Loucy (cell line): ENCODE measurements at regions not wholly inside any gene's neighbourhood (a gene's known extent, or its start where the extent isn't known, plus 50 kb on each side); places are given as distances from the start of the nearest gene placed in this dataset.

Experiments used
- H2AFZ ChIP-seq: fragments of 200-600 bp; sonication (generic); 2 replicates; pipeline ENCODE4 v1.6.0; 2016; ENCODE audit warnings: antibody characterized with exemption, mild to moderate bottlenecking, low read length, moderate library complexity
- H3F3A ChIP-seq: fragments of 200-600 bp; 2 replicates; pipeline ENCODE4 v1.6.0; 2016; ENCODE audit warnings: antibody characterized with exemption, low read depth, mild to moderate bottlenecking
- H3K27me3 ChIP-seq: fragments of 200-600 bp; sonication (generic); 2 replicates; pipeline ENCODE4 v1.6.1; 2014; ENCODE audit warnings: low read length, mild to moderate bottlenecking; ENCODE audit not compliant: insufficient read depth, poor library complexity, severe bottlenecking
- H3K36me3 ChIP-seq: fragments of 200-600 bp; sonication (generic); 2 replicates; pipeline ENCODE4 v1.6.1; 2016; ENCODE audit warnings: low read length; ENCODE audit not compliant: insufficient read depth
- H3K4me1 ChIP-seq: fragments of 200-600 bp; sonication (generic); 2 replicates; pipeline ENCODE4 v1.5.1; 2014; ENCODE audit warnings: low read length, mild to moderate bottlenecking; ENCODE audit not compliant: insufficient read depth, poor library complexity, severe bottlenecking
- H3K4me2 ChIP-seq: fragments of 200-600 bp; sonication (generic); 2 replicates; pipeline ENCODE4 v1.6.0; 2014; ENCODE audit warnings: antibody characterized with exemption, low read length, low read depth, mild to moderate bottlenecking; ENCODE audit not compliant: poor library complexity, severe bottlenecking
- H3K4me3 ChIP-seq: fragments of 200-600 bp; sonication (generic); 2 replicates; pipeline ENCODE4 v1.5.1; 2014; ENCODE audit warnings: low read length, mild to moderate bottlenecking, mixed read lengths; ENCODE audit not compliant: poor library complexity, severe bottlenecking
- H3K79me2 ChIP-seq: fragments of 200-600 bp; sonication (generic); 2 replicates; pipeline ENCODE4 v1.6.1; 2014; ENCODE audit warnings: low read length; ENCODE audit not compliant: insufficient read depth
- H3K9ac ChIP-seq: fragments of 200-600 bp; sonication (generic); 2 replicates; pipeline ENCODE4 v1.6.0; 2014; ENCODE audit warnings: mild to moderate bottlenecking, low read depth, low read length, moderate library complexity; ENCODE audit not compliant: poor library complexity, severe bottlenecking
- H3K9me2 ChIP-seq: fragments of 200-600 bp; sonication (generic); replicated peaks from 2 replicates; pipeline ENCODE4 v1.6.1; 2016; ENCODE audit warnings: low read depth, low read length, mixed read lengths
- H3K9me3 ChIP-seq: fragments of 200-600 bp; sonication (generic); 2 replicates; pipeline ENCODE4 v1.6.1; 2014; ENCODE audit warnings: mild to moderate bottlenecking, antibody characterized with exemption, low read length, low read depth; ENCODE audit not compliant: insufficient read depth
- H4K20me1 ChIP-seq: fragments of 200-600 bp; sonication (generic); 2 replicates; pipeline ENCODE4 v1.6.0; 2014; ENCODE audit warnings: antibody characterized with exemption, low read length, mild to moderate bottlenecking; ENCODE audit not compliant: insufficient read depth, poor library complexity, severe bottlenecking
- CTCF ChIP-seq: fragments of 200-600 bp; sonication (generic); conservative IDR thresholded peaks from 2 replicates; pipeline ENCODE4 v1.5.1; 2014; ENCODE audit warnings: mild to moderate bottlenecking, antibody characterized with exemption, low read length
- EZH2phosphoT487 ChIP-seq: fragments of 200-600 bp; IDR thresholded peaks from 2 replicates; pipeline ENCODE4 v1.6.1; 2018; ENCODE audit warnings: antibody characterized with exemption, mild to moderate bottlenecking, moderate library complexity, borderline replicate concordance

- H3K4me1 ChIP-seq, result no peaks in the 10 kb centered on the region
- H3K9ac ChIP-seq, result no peak overlapping the region
- H2AFZ ChIP-seq, result no peak overlapping the region
- no peak overlapping the region for H3K4me2 ChIP-seq
- H3K36me3 ChIP-seq, result no peaks in the 10 kb centered on the region
- no peaks in the 10 kb centered on the region for H3K9me2 ChIP-seq
- no peaks in the 10 kb centered on the region for H4K20me1 ChIP-seq
- H3F3A ChIP-seq, result no peaks in the 10 kb centered on the region
- H3K27me3 ChIP-seq, result no peaks in the 10 kb centered on the region
- H3K9me3 ChIP-seq, result no peaks in the 10 kb centered on the region
- H3K79me2 ChIP-seq, result no peaks in the 10 kb centered on the region
- TF ChIP-seq EZH2phosphoT487, result no peak
- TF ChIP-seq CTCF, result no peak
- no peak overlapping the region for H3K4me3 ChIP-seq
Measured at GRCh38 chr18:38198526-38198925, 632.9 kb upstream of the CELF4 start.

GRCh38 chr18:38186491-38186890, 620.9 kb upstream of the CELF4 start:
- H3K9me3 ChIP-seq, result 0 out of 2 replicates have a peak, but pooled peaks cover 3% of the 10 kb centered on the region
- H3K4me3 ChIP-seq, result no peak overlapping the region
- H3K4me1 ChIP-seq, result no peaks in the 10 kb centered on the region
- H3K4me2 ChIP-seq, result no peak overlapping the region
- 0 out of 2 replicates have a peak, but pooled peaks cover 3% of the 10 kb centered on the region for H3K9me2 ChIP-seq
- no peak overlapping the region for H3K9ac ChIP-seq
- no peaks in the 10 kb centered on the region for H3K36me3 ChIP-seq
- H4K20me1 ChIP-seq, result no peaks in the 10 kb centered on the region
- no peaks in the 10 kb centered on the region for H3F3A ChIP-seq
- TF ChIP-seq EZH2phosphoT487, result no peak
- no peaks in the 10 kb centered on the region for H3K27me3 ChIP-seq
- no peak overlapping the region for H2AFZ ChIP-seq
- no peaks in the 10 kb centered on the region for H3K79me2 ChIP-seq

- no peak for TF ChIP-seq EZH2phosphoT487
- Histone ChIP-seq H3K4me2 (no peak overlapping the region), H3K9me3 (no peaks in the 10 kb centered on the region), H2AFZ (no peak overlapping the region), H3K79me2 (no peaks in the 10 kb centered on the region), H3K36me3 (no peaks in the 10 kb centered on the region), H3K4me1 (no peaks in the 10 kb centered on the region), H3K9ac (no peak overlapping the region), H3K27me3 (no peaks in the 10 kb centered on the region), H4K20me1 (no peaks in the 10 kb centered on the region), H3K9me2 (no peaks in the 10 kb centered on the region), H3K4me3 (no peak overlapping the region), H3F3A (no peaks in the 10 kb centered on the region)
Measured at GRCh38 chr18:38174594-38174993, 609.0 kb upstream of the CELF4 start.

GRCh38 chr18:38174173-38174572, 608.6 kb upstream of the CELF4 start:
- Histone ChIP-seq H3K4me1 (no peaks in the 10 kb centered on the region), H3K4me2 (no peak overlapping the region), H3K9me3 (no peaks in the 10 kb centered on the region), H3K27me3 (no peaks in the 10 kb centered on the region), H4K20me1 (no peaks in the 10 kb centered on the region), H3F3A (no peaks in the 10 kb centered on the region), H2AFZ (no peak overlapping the region), H3K9me2 (no peaks in the 10 kb centered on the region), H3K79me2 (no peaks in the 10 kb centered on the region), H3K36me3 (no peaks in the 10 kb centered on the region), H3K4me3 (no peak overlapping the region), H3K9ac (no peak overlapping the region)
- no peak for TF ChIP-seq EZH2phosphoT487
- TF ChIP-seq CTCF, result no peak
